22Rv1 (cell line): ENCODE measurements at regions not wholly inside any gene's neighbourhood (a gene's known extent, or its start where the extent isn't known, plus 50 kb on each side); places are given as distances from the start of the nearest gene placed in this dataset.

Experiments used
- H3K27ac ChIP-seq: fragments of 450-650 bp; 2 replicates; pipeline ENCODE4 v1.5.1; 2017
- CTCF ChIP-seq: fragments of 450-650 bp; IDR thresholded peaks from 2 replicates; pipeline ENCODE4 v1.5.1; 2017; ENCODE audit warnings: mild to moderate bottlenecking
- ZFX ChIP-seq: fragments of 450-650 bp; IDR thresholded peaks from 2 replicates; pipeline ENCODE4 v1.6.1; 2017; ENCODE audit warnings: antibody characterized with exemption, borderline replicate concordance

- TF ChIP-seq ZFX (no peak), CTCF (no peak)
- H3K27ac ChIP-seq = no peak overlapping the region
These were observed 222.7 kb upstream of the MGMT start for GRCh38 chr10:129244298-129244697.

DNA sequence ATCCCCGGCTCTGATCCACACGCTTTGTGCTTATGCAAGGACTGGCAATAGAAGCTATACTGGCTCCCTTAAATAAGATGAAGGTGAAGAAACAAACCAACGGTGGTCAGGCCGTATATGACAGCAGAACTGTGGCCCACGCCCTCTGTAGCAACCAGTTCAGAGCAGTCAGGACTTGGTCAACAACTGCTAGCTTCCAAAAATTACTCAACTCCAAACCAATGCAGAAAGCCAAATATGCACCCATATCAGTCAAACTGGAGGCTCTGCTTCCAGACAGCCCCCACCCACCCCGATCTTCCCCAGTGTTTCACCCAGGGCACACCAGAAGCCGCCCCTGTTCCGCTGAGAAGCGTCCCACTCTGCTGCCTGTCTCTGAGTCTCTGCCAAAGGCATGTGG is 222.3 kb upstream of the MGMT start:
- TF ChIP-seq CTCF = no peak
- TF ChIP-seq ZFX = no peak
- H3K27ac ChIP-seq = no peak overlapping the region

GRCh38 chr10:129253161-129253864 is 213.7 kb upstream of the MGMT start:
- TF ChIP-seq CTCF (no peak), ZFX (no peak)
- no peak overlapping the region for H3K27ac ChIP-seq

GRCh38 chr10:129253865-129254179 is 213.2 kb upstream of the MGMT start:
- H3K27ac ChIP-seq = no peak overlapping the region
- TF ChIP-seq ZFX (no peak), CTCF (no peak)

GRCh38 chr10:129258283-129258923 is 208.6 kb upstream of the MGMT start:
- H3K27ac ChIP-seq = no peak overlapping the region
- TF ChIP-seq CTCF (no peak), ZFX (no peak)

GRCh38 chr10:129259128-129259815 is 207.8 kb upstream of the MGMT start:
- TF ChIP-seq ZFX (no peak), CTCF (no peak)
- no peak overlapping the region for H3K27ac ChIP-seq

DNA sequence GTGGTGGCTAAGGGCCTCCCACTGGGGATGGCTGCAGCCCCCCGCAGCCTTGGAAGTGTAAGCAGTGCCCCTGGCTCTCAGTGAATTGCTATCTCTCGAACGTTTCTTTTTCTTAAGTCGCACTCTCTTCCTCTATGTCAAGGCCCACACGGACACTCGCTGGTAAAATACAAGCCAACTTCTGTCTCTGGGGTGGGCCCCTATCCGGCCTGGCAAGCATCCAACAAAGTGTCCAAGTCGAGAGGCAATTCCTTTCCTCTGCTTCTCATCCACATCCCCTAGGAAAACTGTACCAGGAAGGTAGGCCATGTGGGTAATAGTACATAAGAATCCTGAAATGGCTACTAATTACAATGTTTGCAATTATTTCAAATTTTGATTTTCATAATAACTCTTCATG is 194.9 kb upstream of the MGMT start:
- no peak overlapping the region for H3K27ac ChIP-seq
- TF ChIP-seq CTCF = no peak
- TF ChIP-seq ZFX = no peak
